ENCODE measurements at regions not wholly inside any gene's neighbourhood (a gene's known extent, or its start where the extent isn't known, plus 50 kb on each side); places are given as distances from the start of the nearest gene placed in this dataset.

DNA sequence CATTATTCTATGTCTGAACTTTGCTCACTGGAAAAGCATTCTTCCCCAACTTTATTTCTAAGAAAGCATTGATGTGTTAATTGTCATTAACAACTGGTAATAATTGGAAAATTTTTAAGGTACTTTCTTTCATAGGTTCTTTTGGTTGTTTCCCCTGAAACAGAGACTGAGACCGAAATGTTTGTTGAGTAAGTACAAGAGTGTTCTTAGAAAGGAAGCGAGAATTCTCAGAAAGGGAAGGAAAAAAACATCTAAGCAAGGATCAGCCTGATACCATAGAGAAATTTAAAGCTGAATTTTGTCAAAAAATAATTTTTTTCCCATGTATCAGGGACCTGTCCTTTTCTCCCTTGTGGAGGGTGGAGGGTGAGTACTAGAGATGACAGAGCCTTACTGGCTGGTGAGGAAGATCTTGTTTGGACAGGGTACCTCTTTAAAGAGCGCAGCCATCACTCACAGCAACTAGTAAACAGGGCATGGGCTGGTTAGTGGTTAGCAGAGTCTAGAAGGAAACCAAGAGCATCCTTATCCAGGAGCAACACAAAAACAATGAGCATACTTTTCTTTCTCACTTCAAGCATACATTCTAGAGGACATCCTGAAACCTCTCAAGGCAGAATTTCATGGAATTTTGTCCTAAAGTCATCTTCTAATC is 898.5 kb downstream of the DNAH5 start:
- Histone ChIP-seq H3K4me1 (ENCODE audit: control insufficient read depth in 2 of 2, insufficient read depth in 2 of 2, low read length in 2 of 2) (no peaks in the 10 kb centered on the region), H3K9ac (ENCODE audit: low read depth in 1 of 2, low read length in 2 of 2) (no peak overlapping the region), H3K36me3 (ENCODE audit: control insufficient read depth in 2 of 2, insufficient read depth in 2 of 2, low read length in 2 of 2) (no peaks in the 10 kb centered on the region), H3K27me3 (ENCODE audit: control insufficient read depth in 2 of 2, insufficient read depth in 2 of 2, low read length in 2 of 2) (no peaks in the 10 kb centered on the region), H3K4me3 (ENCODE audit: low read length in 2 of 2) (no peak overlapping the region), H3K9me3 (ENCODE audit: control insufficient read depth in 2 of 2, low read length in 2 of 2) (no peaks in the 10 kb centered on the region), H3K27ac (ENCODE audit: low read depth in 2 of 2, low read length in 2 of 2) (no peak overlapping the region)

DNA sequence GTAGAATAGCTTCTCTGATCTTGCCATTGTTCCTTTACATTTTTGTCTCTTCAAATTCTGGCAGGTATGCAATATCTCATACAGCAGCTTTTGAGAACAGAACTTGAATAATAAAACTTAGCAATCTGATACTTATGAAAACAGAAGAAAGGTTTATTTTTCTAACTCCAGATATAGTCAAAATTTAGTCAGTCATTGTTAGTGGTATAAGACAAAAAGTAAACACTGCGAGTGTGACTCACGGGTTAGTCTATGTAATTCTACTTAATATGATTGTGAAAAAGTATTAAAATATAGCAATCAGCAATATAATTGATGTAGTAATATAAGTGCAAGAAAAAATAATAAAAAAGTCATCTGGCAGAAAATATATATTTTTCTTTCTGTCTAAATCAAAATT is 910.4 kb downstream of the DNAH5 start:
- no peaks in the 10 kb centered on the region for H3K27me3 ChIP-seq (ENCODE audit: control insufficient read depth in 2 of 2, insufficient read depth in 2 of 2, low read length in 2 of 2)
- no peaks in the 10 kb centered on the region for H3K36me3 ChIP-seq (ENCODE audit: control insufficient read depth in 2 of 2, insufficient read depth in 2 of 2, low read length in 2 of 2)
- H3K4me1 ChIP-seq (ENCODE audit: control insufficient read depth in 2 of 2, insufficient read depth in 2 of 2, low read length in 2 of 2) = no peaks in the 10 kb centered on the region
- H3K4me3 ChIP-seq (ENCODE audit: low read length in 2 of 2) = no peak overlapping the region
- H3K9ac ChIP-seq (ENCODE audit: low read depth in 1 of 2, low read length in 2 of 2) = no peak overlapping the region
- no peaks in the 10 kb centered on the region for H3K9me3 ChIP-seq (ENCODE audit: control insufficient read depth in 2 of 2, low read length in 2 of 2)
- H3K27ac ChIP-seq (ENCODE audit: low read depth in 2 of 2, low read length in 2 of 2) = no peak overlapping the region

DNA sequence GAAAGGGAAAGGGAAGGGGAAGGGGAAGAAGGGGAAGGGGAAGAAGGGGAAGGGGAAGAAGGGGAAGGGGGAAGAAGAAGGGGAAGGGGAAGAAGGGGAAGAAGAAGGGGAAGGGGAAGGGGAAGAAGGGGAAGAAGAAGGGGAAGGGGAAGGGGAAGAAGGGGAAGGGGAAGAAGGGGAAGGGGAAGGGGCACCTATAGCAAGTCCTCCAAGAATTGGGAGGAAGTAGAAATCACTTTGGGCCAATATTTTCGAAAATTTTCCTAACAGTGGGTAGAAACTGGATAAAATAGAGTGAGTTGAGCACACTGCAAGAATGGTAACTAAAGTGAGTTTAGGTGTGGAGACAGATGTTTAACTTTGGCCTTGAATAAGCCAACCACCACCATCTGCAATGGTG is 915.3 kb downstream of the DNAH5 start:
- Histone ChIP-seq H3K4me3 (ENCODE audit: low read length in 2 of 2) (no peak overlapping the region), H3K9ac (ENCODE audit: low read depth in 1 of 2, low read length in 2 of 2) (no peak overlapping the region), H3K27me3 (ENCODE audit: control insufficient read depth in 2 of 2, insufficient read depth in 2 of 2, low read length in 2 of 2) (no peaks in the 10 kb centered on the region), H3K27ac (ENCODE audit: low read depth in 2 of 2, low read length in 2 of 2) (no peak overlapping the region), H3K36me3 (ENCODE audit: control insufficient read depth in 2 of 2, insufficient read depth in 2 of 2, low read length in 2 of 2) (no peaks in the 10 kb centered on the region), H3K4me1 (ENCODE audit: control insufficient read depth in 2 of 2, insufficient read depth in 2 of 2, low read length in 2 of 2) (no peaks in the 10 kb centered on the region), H3K9me3 (ENCODE audit: control insufficient read depth in 2 of 2, low read length in 2 of 2) (no peaks in the 10 kb centered on the region)

DNA sequence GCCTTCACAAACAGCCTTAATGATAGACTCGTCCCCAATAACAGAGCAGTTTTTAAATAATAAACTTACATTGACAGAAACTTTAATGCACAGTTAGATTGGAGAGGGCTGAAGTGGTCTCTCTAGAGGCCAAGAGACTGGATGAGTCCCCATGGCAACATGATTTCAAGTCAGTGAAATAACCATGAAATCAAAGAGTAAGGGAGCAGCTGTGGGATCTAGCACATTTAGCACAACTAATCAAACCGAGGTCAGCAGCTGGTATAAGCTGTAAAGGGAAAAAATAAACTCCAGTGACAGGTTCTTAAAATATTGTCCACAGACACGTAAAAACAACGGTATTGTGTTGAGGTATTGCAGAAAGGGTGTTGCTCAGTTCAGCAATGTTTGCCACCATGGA is 916.6 kb downstream of the DNAH5 start:
- Histone ChIP-seq H3K9ac (ENCODE audit: low read depth in 1 of 2, low read length in 2 of 2) (no peak overlapping the region), H3K27me3 (ENCODE audit: control insufficient read depth in 2 of 2, insufficient read depth in 2 of 2, low read length in 2 of 2) (no peaks in the 10 kb centered on the region), H3K4me1 (ENCODE audit: control insufficient read depth in 2 of 2, insufficient read depth in 2 of 2, low read length in 2 of 2) (no peaks in the 10 kb centered on the region), H3K36me3 (ENCODE audit: control insufficient read depth in 2 of 2, insufficient read depth in 2 of 2, low read length in 2 of 2) (no peaks in the 10 kb centered on the region), H3K27ac (ENCODE audit: low read depth in 2 of 2, low read length in 2 of 2) (no peak overlapping the region), H3K9me3 (ENCODE audit: control insufficient read depth in 2 of 2, low read length in 2 of 2) (no peaks in the 10 kb centered on the region), H3K4me3 (ENCODE audit: low read length in 2 of 2) (no peak overlapping the region)

DNA sequence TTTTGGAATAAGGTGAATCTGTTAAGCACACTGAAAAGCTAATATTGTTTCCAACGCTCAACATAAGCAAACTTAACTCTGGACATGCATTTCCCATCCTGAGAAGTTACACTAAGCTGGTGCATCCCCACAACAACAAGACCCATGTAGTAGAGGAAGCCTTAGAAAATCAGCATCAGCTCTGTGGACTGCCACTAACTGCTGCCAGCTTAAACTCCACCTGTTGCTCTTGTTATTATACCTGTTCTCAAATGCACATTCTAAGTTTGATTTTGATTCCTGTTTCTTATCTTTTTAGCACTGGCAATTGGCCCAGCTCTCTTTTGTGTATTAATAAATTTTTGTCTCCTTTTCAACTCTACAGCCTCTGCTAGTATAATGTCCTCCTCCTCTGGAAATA is 924.8 kb downstream of the DNAH5 start:
- Histone ChIP-seq H3K4me1 (ENCODE audit: control insufficient read depth in 2 of 2, insufficient read depth in 2 of 2, low read length in 2 of 2) (no peaks in the 10 kb centered on the region), H3K27me3 (ENCODE audit: control insufficient read depth in 2 of 2, insufficient read depth in 2 of 2, low read length in 2 of 2) (no peaks in the 10 kb centered on the region), H3K36me3 (ENCODE audit: control insufficient read depth in 2 of 2, insufficient read depth in 2 of 2, low read length in 2 of 2) (no peaks in the 10 kb centered on the region), H3K9ac (ENCODE audit: low read depth in 1 of 2, low read length in 2 of 2) (no peak overlapping the region), H3K27ac (ENCODE audit: low read depth in 2 of 2, low read length in 2 of 2) (no peak overlapping the region), H3K4me3 (ENCODE audit: low read length in 2 of 2) (no peak overlapping the region), H3K9me3 (ENCODE audit: control insufficient read depth in 2 of 2, low read length in 2 of 2) (peaks cover 0 to 1% of the 10 kb centered on the region in 2 donors)

DNA sequence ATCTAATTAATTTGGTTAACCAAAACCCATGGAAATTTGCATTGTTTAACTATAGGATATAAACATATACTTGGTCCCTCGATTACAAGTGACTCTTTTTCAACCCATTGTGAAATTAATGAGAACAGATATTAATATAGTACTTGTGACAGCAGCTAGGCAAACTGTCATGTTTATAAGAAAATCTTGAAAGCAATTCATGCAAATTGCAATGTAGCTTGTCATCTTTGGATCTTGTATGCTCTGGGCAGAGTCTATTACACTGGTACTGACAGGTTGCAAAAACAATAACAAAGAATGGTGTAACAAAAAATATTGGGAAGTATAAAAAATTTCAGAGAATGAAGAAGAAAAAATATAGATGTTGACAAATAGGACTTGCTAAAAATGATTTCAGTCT is 941.0 kb downstream of the DNAH5 start:
- no peaks in the 10 kb centered on the region for H3K36me3 ChIP-seq (ENCODE audit: control insufficient read depth in 2 of 2, insufficient read depth in 2 of 2, low read length in 2 of 2)
- no peak overlapping the region for H3K4me3 ChIP-seq (ENCODE audit: low read length in 2 of 2)
- no peaks in the 10 kb centered on the region for H3K4me1 ChIP-seq (ENCODE audit: control insufficient read depth in 2 of 2, insufficient read depth in 2 of 2, low read length in 2 of 2)
- H3K9ac ChIP-seq (ENCODE audit: low read depth in 1 of 2, low read length in 2 of 2) = no peak overlapping the region
- no peaks in the 10 kb centered on the region for H3K27me3 ChIP-seq (ENCODE audit: control insufficient read depth in 2 of 2, insufficient read depth in 2 of 2, low read length in 2 of 2)
- H3K27ac ChIP-seq (ENCODE audit: low read depth in 2 of 2, low read length in 2 of 2) = no peak overlapping the region
- H3K9me3 ChIP-seq (ENCODE audit: control insufficient read depth in 2 of 2, low read length in 2 of 2) = no peaks in the 10 kb centered on the region

DNA sequence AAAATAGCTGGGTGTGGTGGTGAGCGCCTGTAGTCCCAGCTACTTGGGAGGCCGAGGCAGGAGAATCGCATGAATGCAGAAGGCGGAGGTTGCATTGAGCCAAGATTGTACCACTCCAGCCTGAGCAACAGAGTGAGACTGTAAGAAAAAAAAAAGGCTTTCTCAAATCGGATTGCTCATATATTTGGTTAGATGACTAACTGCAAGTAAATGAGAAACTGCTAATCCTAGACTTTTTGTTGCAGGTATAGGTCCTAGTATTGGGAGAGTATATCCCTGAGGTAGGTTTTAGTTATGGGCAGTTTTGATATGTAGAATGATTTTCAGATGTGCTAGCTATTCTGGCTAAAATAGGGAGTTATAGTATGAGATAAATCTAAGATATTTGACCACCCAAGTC is 944.8 kb downstream of the DNAH5 start:
- no peak overlapping the region for H3K4me3 ChIP-seq (ENCODE audit: low read length in 2 of 2)

DNA sequence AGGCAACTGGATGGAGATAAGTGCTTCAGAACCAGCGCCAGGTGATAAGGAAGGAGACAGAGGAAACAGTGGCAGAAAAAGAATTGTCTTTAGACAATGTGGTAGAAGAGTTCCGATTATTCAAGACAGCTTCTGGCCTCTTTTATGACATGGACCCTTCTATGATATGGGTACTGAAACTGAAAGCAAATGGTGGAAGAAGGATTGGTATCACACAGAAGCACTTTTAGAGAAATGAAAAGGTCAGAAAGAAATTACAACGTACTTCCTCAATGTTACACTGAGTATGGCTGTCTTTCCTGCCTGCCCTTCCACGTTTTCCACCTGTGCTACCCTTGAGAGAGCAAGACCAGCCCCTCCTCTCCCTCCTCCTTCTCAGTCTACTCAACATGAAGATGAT is 959.3 kb downstream of the DNAH5 start:
- peaks cover 0 to 2% of the 10 kb centered on the region in 2 donors for H3K9me3 ChIP-seq (ENCODE audit: control insufficient read depth in 2 of 2, low read length in 2 of 2)
- no peaks in the 10 kb centered on the region for H3K4me1 ChIP-seq (ENCODE audit: control insufficient read depth in 2 of 2, insufficient read depth in 2 of 2, low read length in 2 of 2)
- no peak overlapping the region for H3K4me3 ChIP-seq (ENCODE audit: low read length in 2 of 2)
- no peak overlapping the region for H3K9ac ChIP-seq (ENCODE audit: low read depth in 1 of 2, low read length in 2 of 2)
- no peaks in the 10 kb centered on the region for H3K27me3 ChIP-seq (ENCODE audit: control insufficient read depth in 2 of 2, insufficient read depth in 2 of 2, low read length in 2 of 2)
- H3K36me3 ChIP-seq (ENCODE audit: control insufficient read depth in 2 of 2, insufficient read depth in 2 of 2, low read length in 2 of 2) = no peaks in the 10 kb centered on the region
- H3K27ac ChIP-seq (ENCODE audit: low read depth in 2 of 2, low read length in 2 of 2) = no peak overlapping the region

More for the DNA sequence above, 944.8 kb downstream of the DNAH5 start:
- Histone ChIP-seq H3K9me3 (ENCODE audit: control insufficient read depth in 2 of 2, low read length in 2 of 2) (no peaks in the 10 kb centered on the region), H3K27me3 (ENCODE audit: control insufficient read depth in 2 of 2, insufficient read depth in 2 of 2, low read length in 2 of 2) (no peaks in the 10 kb centered on the region), H3K27ac (ENCODE audit: low read depth in 2 of 2, low read length in 2 of 2) (no peak overlapping the region), H3K4me1 (ENCODE audit: control insufficient read depth in 2 of 2, insufficient read depth in 2 of 2, low read length in 2 of 2) (no peaks in the 10 kb centered on the region), H3K36me3 (ENCODE audit: control insufficient read depth in 2 of 2, insufficient read depth in 2 of 2, low read length in 2 of 2) (no peaks in the 10 kb centered on the region), H3K9ac (ENCODE audit: low read depth in 1 of 2, low read length in 2 of 2) (no peak overlapping the region)

DNA sequence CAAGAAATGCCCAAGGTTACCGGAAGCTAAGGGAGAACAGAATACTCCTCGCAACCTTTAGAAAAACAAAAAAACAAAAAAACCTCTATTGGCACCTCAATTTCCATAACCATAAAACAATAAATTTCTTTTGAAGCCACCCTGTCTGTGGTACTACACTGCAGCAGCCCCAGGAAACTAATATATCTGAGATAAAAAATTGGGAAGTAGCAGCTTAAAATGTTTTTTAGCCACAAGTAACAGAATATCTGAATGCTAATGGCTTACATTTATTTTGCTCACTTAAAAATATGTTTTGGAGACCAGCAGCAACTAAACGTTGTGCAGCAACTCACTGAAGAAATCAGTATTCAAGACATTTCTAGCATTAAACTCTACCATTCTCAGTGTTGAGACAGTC is 969.6 kb downstream of the DNAH5 start:
- no peaks in the 10 kb centered on the region for H3K4me1 ChIP-seq (ENCODE audit: control insufficient read depth in 2 of 2, insufficient read depth in 2 of 2, low read length in 2 of 2)
- no peaks in the 10 kb centered on the region for H3K36me3 ChIP-seq (ENCODE audit: control insufficient read depth in 2 of 2, insufficient read depth in 2 of 2, low read length in 2 of 2)
- no peaks in the 10 kb centered on the region for H3K9me3 ChIP-seq (ENCODE audit: control insufficient read depth in 2 of 2, low read length in 2 of 2)
- no peak overlapping the region for H3K4me3 ChIP-seq (ENCODE audit: low read length in 2 of 2)
- H3K27me3 ChIP-seq (ENCODE audit: control insufficient read depth in 2 of 2, insufficient read depth in 2 of 2, low read length in 2 of 2) = no peaks in the 10 kb centered on the region
- no peak overlapping the region for H3K9ac ChIP-seq (ENCODE audit: low read depth in 1 of 2, low read length in 2 of 2)
- H3K27ac ChIP-seq (ENCODE audit: low read depth in 2 of 2, low read length in 2 of 2) = no peak overlapping the region

DNA sequence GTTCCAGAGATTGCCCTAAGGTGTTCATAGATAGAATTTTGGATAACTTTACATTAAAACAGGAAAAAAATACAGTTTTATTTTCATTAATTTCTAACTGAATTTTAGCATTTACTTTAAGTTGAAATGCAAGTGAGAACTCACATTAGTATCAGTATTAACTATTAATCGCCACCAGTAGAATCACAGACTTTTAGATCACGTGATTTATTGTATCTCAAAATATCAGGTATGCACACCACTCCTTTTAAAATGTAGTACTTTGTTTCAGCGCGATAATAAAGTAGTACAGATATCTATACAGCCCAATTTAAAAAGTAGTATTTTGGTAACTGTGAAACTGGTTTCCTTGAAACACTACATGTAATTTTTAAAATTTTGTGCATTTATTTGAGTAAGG is 978.7 kb downstream of the DNAH5 start:
- Histone ChIP-seq H3K4me1 (ENCODE audit: control insufficient read depth in 2 of 2, insufficient read depth in 2 of 2, low read length in 2 of 2) (no peaks in the 10 kb centered on the region), H3K27me3 (ENCODE audit: control insufficient read depth in 2 of 2, insufficient read depth in 2 of 2, low read length in 2 of 2) (no peaks in the 10 kb centered on the region), H3K36me3 (ENCODE audit: control insufficient read depth in 2 of 2, insufficient read depth in 2 of 2, low read length in 2 of 2) (no peaks in the 10 kb centered on the region), H3K4me3 (ENCODE audit: low read length in 2 of 2) (no peak overlapping the region), H3K9me3 (ENCODE audit: control insufficient read depth in 2 of 2, low read length in 2 of 2) (no peaks in the 10 kb centered on the region), H3K9ac (ENCODE audit: low read depth in 1 of 2, low read length in 2 of 2) (no peak overlapping the region), H3K27ac (ENCODE audit: low read depth in 2 of 2, low read length in 2 of 2) (no peak overlapping the region)

DNA sequence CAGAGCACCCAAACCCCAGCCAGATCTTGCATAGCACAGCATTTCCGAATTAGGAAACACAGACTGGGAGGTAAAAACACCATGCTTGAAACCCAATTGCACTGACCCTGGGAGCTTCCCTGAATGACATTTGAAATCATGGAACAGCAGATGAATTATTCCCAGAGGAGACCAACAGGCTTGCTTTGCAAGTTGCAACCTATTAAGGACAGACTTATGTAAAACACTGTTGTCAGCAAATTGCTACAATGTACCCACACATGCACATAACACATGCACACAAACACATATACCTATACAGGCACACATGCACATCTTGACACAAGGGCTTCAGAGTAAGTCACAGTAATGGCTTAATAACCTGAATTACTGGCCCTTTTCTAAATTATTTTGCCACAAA is 984.8 kb downstream of the DNAH5 start:
- no peaks in the 10 kb centered on the region for H3K27me3 ChIP-seq (ENCODE audit: control insufficient read depth in 2 of 2, insufficient read depth in 2 of 2, low read length in 2 of 2)
- H3K27ac ChIP-seq (ENCODE audit: low read depth in 2 of 2, low read length in 2 of 2) = no peak overlapping the region
- no peaks in the 10 kb centered on the region for H3K4me1 ChIP-seq (ENCODE audit: control insufficient read depth in 2 of 2, insufficient read depth in 2 of 2, low read length in 2 of 2)
- no peak overlapping the region for H3K4me3 ChIP-seq (ENCODE audit: low read length in 2 of 2)
- no peak overlapping the region for H3K9ac ChIP-seq (ENCODE audit: low read depth in 1 of 2, low read length in 2 of 2)
- H3K36me3 ChIP-seq (ENCODE audit: control insufficient read depth in 2 of 2, insufficient read depth in 2 of 2, low read length in 2 of 2) = no peaks in the 10 kb centered on the region
- H3K9me3 ChIP-seq (ENCODE audit: control insufficient read depth in 2 of 2, low read length in 2 of 2) = no peaks in the 10 kb centered on the region

All from mucosa of rectum (tissue), 2 donors.